AML-193 (cell line): ENCODE measurements at regions not wholly inside any gene's neighbourhood (a gene's known extent, or its start where the extent isn't known, plus 50 kb on each side); places are given as distances from the start of the nearest gene placed in this dataset.

ENCODE experiments used
- DNase-seq, 2 experiments: peaks; one replicate each; lab custom pipeline; 2025; lab: John Stamatoyannopoulos, UW

GRCh38 chr4:32226733-32227132, 1506.6 kb downstream of the PCDH7 start:
- DNase-seq = no peak

GRCh38 chr4:32243926-32244325, 1523.8 kb downstream of the PCDH7 start:
- no peak for DNase-seq

- no peak for DNase-seq
These were observed 1528.9 kb downstream of the PCDH7 start for GRCh38 chr4:32249040-32249439.

GRCh38 chr4:32251126-32251525, 1531.0 kb downstream of the PCDH7 start:
- no peak for DNase-seq

- no peak for DNase-seq
These were observed 1531.8 kb downstream of the PCDH7 start for GRCh38 chr4:32251926-32252325.

- no peak for DNase-seq
These were observed 1534.0 kb downstream of the PCDH7 start for GRCh38 chr4:32254216-32254615.

GRCh38 chr4:32258986-32259385, 1538.8 kb downstream of the PCDH7 start:
- no peak for DNase-seq

- DNase-seq = no peak
These were observed 1541.0 kb downstream of the PCDH7 start for GRCh38 chr4:32261196-32261595.

GRCh38 chr4:32268863-32269262, 1548.7 kb downstream of the PCDH7 start:
- DNase-seq = peak; percentile 2 to 31

- no peak for DNase-seq
These were observed 1569.9 kb downstream of the PCDH7 start for GRCh38 chr4:32290102-32290501.

GRCh38 chr4:32318926-32319325, 1598.8 kb downstream of the PCDH7 start:
- DNase-seq = no peak

GRCh38 chr4:32321421-32321820, 1601.3 kb downstream of the PCDH7 start:
- DNase-seq = no peak

GRCh38 chr4:32334759-32335158, 1614.6 kb downstream of the PCDH7 start:
- DNase-seq = no peak

- no peak for DNase-seq
These were observed 1617.2 kb downstream of the PCDH7 start for GRCh38 chr4:32337403-32337802.

- no peak for DNase-seq
These were observed 1620.4 kb downstream of the PCDH7 start for GRCh38 chr4:32340591-32340990.

GRCh38 chr4:32341342-32341741, 1621.2 kb downstream of the PCDH7 start:
- no peak for DNase-seq

GRCh38 chr4:32342054-32342453, 1621.9 kb downstream of the PCDH7 start:
- DNase-seq = no peak

GRCh38 chr4:32349026-32349425, 1628.9 kb downstream of the PCDH7 start:
- DNase-seq = no peak

GRCh38 chr4:32374206-32374605, 1654.0 kb downstream of the PCDH7 start:
- DNase-seq = no peak

- DNase-seq = no peak
These were observed 1673.6 kb downstream of the PCDH7 start for GRCh38 chr4:32393806-32394205.

GRCh38 chr4:32394255-32394654, 1674.1 kb downstream of the PCDH7 start:
- no peak for DNase-seq

- DNase-seq = no peak
These were observed 1676.4 kb downstream of the PCDH7 start for GRCh38 chr4:32396507-32397070.

GRCh38 chr4:32400870-32401269, 1680.7 kb downstream of the PCDH7 start:
- no peak for DNase-seq

- DNase-seq = no peak
These were observed 1697.0 kb downstream of the PCDH7 start for GRCh38 chr4:32417113-32417704.
